GM23338 (cell line): ENCODE measurements at regions not wholly inside any gene's neighbourhood (a gene's known extent, or its start where the extent isn't known, plus 50 kb on each side); places are given as distances from the start of the nearest gene placed in this dataset.

Experiments used
- CREB1 ChIP-seq: fragments of 250-450 bp; sonication (Bioruptor Pico); IDR thresholded peaks from 2 replicates; pipeline ENCODE4 v1.5.0; 2020; ENCODE audit warnings: low read depth, mild to moderate bottlenecking, moderate library complexity
- EZH2 ChIP-seq: fragments of 200-600 bp; sonication (generic); IDR thresholded peaks from one replicate; pipeline ENCODE4 v1.8.0; 2017; ENCODE audit warnings: antibody characterized with exemption, mild to moderate bottlenecking, low read depth; ENCODE audit not compliant: unreplicated experiment
- JUNB ChIP-seq: IDR thresholded peaks from one replicate; pipeline ENCODE4 v1.6.1; 2016; ENCODE audit warnings: antibody characterized with exemption; ENCODE audit not compliant: unreplicated experiment
- POLR2AphosphoS5 ChIP-seq: IDR thresholded peaks from 2 replicates; pipeline ENCODE4 v1.6.1; 2016; ENCODE audit warnings: antibody characterized with exemption, low read depth
- TF ChIP-seq, protein P1 (sequence below), 2 experiments: fragments of 200-600 bp in 1 of 2; sonication (generic) in 1 of 2; conservative IDR thresholded peaks; 2 replicates each; pipeline versions ENCODE4 v1.5.1 to v1.6.1; 2016 to 2017; ENCODE audit warnings: antibody characterized with exemption in 2 of 2, low read depth in 2 of 2, mild to moderate bottlenecking in 2 of 2, moderate library complexity in 1 of 2

DNA sequence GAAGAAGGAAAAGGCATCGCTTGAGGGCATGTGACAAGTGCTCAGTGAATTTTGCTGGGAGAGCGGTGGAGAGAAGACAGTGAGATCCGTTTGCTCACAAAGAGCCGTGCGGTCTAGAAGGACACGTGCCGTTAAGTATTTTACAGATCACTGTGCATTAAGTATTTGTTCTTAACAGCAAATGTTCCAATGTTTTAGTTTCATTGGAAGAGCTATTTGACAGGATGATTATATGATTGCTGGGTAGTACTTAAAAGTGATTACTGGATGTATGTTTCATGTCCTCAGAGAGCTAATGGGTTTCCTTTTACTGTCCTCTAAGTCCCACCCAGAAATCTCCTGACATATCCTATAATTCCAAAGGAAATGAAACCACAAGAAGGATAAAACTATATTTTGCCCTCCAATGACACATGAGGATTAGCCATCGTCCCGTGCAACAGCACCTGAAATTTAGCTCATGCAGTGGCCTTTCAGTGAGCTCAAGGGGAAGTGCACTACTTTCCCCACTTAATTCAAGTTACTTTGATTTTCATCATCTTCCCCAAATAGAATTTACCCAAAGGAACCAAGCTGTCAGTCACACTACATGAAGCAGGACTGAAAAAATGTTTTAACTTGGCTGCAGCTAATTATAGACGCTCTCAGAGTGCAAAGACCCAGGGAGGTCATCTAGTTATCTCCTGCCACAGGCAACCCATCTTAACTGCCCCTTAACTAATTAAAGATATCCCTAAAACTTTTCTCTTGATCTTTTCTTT is 80.3 kb downstream of the KLF6 start:
- TF ChIP-seq, protein P1, sequence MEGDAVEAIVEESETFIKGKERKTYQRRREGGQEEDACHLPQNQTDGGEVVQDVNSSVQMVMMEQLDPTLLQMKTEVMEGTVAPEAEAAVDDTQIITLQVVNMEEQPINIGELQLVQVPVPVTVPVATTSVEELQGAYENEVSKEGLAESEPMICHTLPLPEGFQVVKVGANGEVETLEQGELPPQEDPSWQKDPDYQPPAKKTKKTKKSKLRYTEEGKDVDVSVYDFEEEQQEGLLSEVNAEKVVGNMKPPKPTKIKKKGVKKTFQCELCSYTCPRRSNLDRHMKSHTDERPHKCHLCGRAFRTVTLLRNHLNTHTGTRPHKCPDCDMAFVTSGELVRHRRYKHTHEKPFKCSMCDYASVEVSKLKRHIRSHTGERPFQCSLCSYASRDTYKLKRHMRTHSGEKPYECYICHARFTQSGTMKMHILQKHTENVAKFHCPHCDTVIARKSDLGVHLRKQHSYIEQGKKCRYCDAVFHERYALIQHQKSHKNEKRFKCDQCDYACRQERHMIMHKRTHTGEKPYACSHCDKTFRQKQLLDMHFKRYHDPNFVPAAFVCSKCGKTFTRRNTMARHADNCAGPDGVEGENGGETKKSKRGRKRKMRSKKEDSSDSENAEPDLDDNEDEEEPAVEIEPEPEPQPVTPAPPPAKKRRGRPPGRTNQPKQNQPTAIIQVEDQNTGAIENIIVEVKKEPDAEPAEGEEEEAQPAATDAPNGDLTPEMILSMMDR (conservative IDR thresholded peaks at IDR 0.05; ENCODE audit: low read depth in 2 of 2): no peak
- TF ChIP-seq CREB1 (no peak), POLR2AphosphoS5 (no peak), JUNB (no peak), EZH2 (no peak)
